ENCODE measurements at regions not wholly inside any gene's neighbourhood (a gene's known extent, or its start where the extent isn't known, plus 50 kb on each side); places are given as distances from the start of the nearest gene placed in this dataset.

DNA sequence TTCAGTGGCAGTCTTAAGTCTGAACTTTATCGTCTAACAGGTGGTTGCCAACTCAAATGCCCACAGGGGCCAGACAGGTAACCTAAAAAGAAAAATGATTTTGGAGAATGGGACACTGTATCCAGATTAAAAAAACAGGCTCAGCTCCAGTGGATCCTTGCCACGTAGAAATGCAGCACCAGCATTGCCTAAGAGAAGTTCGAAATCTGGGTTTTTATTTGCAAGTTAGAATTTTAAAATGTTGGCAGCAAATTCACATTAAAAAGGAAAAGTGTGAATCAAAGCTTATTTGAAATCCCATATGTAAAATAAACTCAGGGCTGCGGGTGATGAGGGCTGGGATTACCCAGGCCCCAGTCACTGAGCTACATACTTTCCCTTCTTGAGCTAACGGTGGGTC, 408.5 kb upstream of the SUCLG2 start:
- Histone ChIP-seq H3K4me1 (ENCODE audit: insufficient read depth, low read length, poor library complexity, severe bottlenecking) (no peaks in the 10 kb centered on the region), H3K27ac (ENCODE audit: low read depth, low read length, poor library complexity, severe bottlenecking) (no peak overlapping the region), H3K9me3 (ENCODE audit: low read depth, low read length, poor library complexity, severe bottlenecking) (no peaks in the 10 kb centered on the region), H3K27me3 (replicated peaks; ENCODE audit: insufficient read depth, low read depth, low read length, poor library complexity) (no peaks in the 10 kb centered on the region), H3K36me3 (ENCODE audit: insufficient read depth, low read length, poor library complexity, severe bottlenecking) (no peaks in the 10 kb centered on the region), H3K4me3 (ENCODE audit: low read depth, low read length, poor library complexity, severe bottlenecking) (no peak overlapping the region)
- no TSS peak for BruUV-seq (replicated peaks)
- intact Hi-C loops (cut with micrococcal nuclease; ENCODE audit: unreplicated experiment), result no loop called here
- ChIA-PET CTCF (no interaction called here), POLR2A (ENCODE audit: low non-redundant PET) (no interaction called here)
- no peak for DNase-seq (ENCODE audit: low spot score)
- TF ChIP-seq EZH2 (IDR thresholded peaks at IDR 0.05; ENCODE audit: borderline replicate concordance, low read depth, low read length, poor library complexity, severe bottlenecking), result no peak
- TF ChIP-seq, protein P1, sequence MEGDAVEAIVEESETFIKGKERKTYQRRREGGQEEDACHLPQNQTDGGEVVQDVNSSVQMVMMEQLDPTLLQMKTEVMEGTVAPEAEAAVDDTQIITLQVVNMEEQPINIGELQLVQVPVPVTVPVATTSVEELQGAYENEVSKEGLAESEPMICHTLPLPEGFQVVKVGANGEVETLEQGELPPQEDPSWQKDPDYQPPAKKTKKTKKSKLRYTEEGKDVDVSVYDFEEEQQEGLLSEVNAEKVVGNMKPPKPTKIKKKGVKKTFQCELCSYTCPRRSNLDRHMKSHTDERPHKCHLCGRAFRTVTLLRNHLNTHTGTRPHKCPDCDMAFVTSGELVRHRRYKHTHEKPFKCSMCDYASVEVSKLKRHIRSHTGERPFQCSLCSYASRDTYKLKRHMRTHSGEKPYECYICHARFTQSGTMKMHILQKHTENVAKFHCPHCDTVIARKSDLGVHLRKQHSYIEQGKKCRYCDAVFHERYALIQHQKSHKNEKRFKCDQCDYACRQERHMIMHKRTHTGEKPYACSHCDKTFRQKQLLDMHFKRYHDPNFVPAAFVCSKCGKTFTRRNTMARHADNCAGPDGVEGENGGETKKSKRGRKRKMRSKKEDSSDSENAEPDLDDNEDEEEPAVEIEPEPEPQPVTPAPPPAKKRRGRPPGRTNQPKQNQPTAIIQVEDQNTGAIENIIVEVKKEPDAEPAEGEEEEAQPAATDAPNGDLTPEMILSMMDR (conservative IDR thresholded peaks at IDR 0.05; ENCODE audit: low read depth, low read length), result no peak

DNA sequence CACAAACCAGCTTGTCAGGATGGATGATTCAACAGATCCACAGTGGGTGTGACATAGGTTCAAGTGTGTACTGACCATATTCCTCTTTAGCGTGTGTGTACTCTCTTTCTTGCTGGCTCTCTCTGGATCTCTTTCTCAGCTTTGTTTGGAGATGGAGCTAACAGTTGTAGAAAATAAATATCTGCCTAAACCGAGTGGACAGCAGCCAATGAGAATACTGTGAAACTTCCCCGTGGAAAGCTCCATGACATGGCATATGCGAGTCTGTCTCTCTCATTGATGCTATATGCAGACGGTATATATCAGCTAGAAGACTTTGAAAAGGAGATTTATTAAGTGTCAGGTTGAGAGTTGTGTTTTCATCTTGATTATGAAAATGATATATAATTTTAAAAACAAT, 406.5 kb upstream of the SUCLG2 start:
- intact Hi-C loops (cut with micrococcal nuclease; ENCODE audit: unreplicated experiment), result no loop called here
- CTCF ChIA-PET, result no interaction called here

DNA sequence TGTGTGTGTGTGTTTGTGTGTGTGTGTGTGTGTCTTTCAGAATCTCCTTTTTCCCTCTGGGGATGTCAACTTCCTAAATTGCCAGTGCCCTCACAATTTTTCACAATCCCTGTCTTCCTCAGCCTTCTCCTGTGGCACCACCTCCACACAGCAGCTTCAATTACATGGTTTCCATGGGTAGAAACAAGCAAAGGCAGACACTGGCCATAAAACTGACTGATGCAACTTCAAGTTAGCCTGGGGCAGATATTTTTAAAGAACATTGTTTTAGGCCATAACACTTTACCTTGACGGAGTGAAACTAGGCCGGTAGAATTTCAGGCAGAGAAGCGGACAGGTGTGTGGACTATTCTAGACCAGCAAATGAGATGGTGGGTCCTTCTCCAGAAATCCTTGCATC, 405.8 kb upstream of the SUCLG2 start:
- BruUV-seq (replicated peaks), result no TSS peak
- no peaks in the 10 kb centered on the region for H3K4me1 ChIP-seq (ENCODE audit: insufficient read depth, low read length, poor library complexity, severe bottlenecking)
- TF ChIP-seq EZH2 (IDR thresholded peaks at IDR 0.05; ENCODE audit: borderline replicate concordance, low read depth, low read length, poor library complexity, severe bottlenecking), result no peak
- TF ChIP-seq, protein P1 (conservative IDR thresholded peaks at IDR 0.05; ENCODE audit: low read depth, low read length), result no peak
- no peak overlapping the region for H3K27ac ChIP-seq (ENCODE audit: low read depth, low read length, poor library complexity, severe bottlenecking)
- no peaks in the 10 kb centered on the region for H3K27me3 ChIP-seq (replicated peaks; ENCODE audit: insufficient read depth, low read depth, low read length, poor library complexity)
- H3K9me3 ChIP-seq (ENCODE audit: low read depth, low read length, poor library complexity, severe bottlenecking), result no peaks in the 10 kb centered on the region
- intact Hi-C loops (cut with micrococcal nuclease; ENCODE audit: unreplicated experiment), result no loop called here
- no peaks in the 10 kb centered on the region for H3K36me3 ChIP-seq (ENCODE audit: insufficient read depth, low read length, poor library complexity, severe bottlenecking)
- DNase-seq (ENCODE audit: low spot score), result no peak
- ChIA-PET CTCF (no interaction called here), POLR2A (ENCODE audit: low non-redundant PET) (no interaction called here)
- H3K4me3 ChIP-seq (ENCODE audit: low read depth, low read length, poor library complexity, severe bottlenecking), result no peak overlapping the region

More for the DNA sequence above, 406.5 kb upstream of the SUCLG2 start:
- Histone ChIP-seq H3K27ac (ENCODE audit: low read depth, low read length, poor library complexity, severe bottlenecking) (no peak overlapping the region), H3K9me3 (ENCODE audit: low read depth, low read length, poor library complexity, severe bottlenecking) (no peaks in the 10 kb centered on the region), H3K4me1 (ENCODE audit: insufficient read depth, low read length, poor library complexity, severe bottlenecking) (no peaks in the 10 kb centered on the region), H3K27me3 (replicated peaks; ENCODE audit: insufficient read depth, low read depth, low read length, poor library complexity) (no peaks in the 10 kb centered on the region), H3K36me3 (ENCODE audit: insufficient read depth, low read length, poor library complexity, severe bottlenecking) (no peaks in the 10 kb centered on the region), H3K4me3 (ENCODE audit: low read depth, low read length, poor library complexity, severe bottlenecking) (no peak overlapping the region)
- BruUV-seq (replicated peaks), result no TSS peak
- DNase-seq (ENCODE audit: low spot score), result no peak
- TF ChIP-seq EZH2 (IDR thresholded peaks at IDR 0.05; ENCODE audit: borderline replicate concordance, low read depth, low read length, poor library complexity, severe bottlenecking), result no peak
- TF ChIP-seq, protein P1 (conservative IDR thresholded peaks at IDR 0.05; ENCODE audit: low read depth, low read length), result no peak
- POLR2A ChIA-PET (ENCODE audit: low non-redundant PET), result no interaction called here
